Thyroid gland (tissue), 4 donors: ENCODE measurements at regions not wholly inside any gene's neighbourhood (a gene's known extent, or its start where the extent isn't known, plus 50 kb on each side); places are given as distances from the start of the nearest gene placed in this dataset.

Source experiments
- POLR2A ChIP-seq, 2 donors: fragments of 450-650 bp; IDR thresholded peaks; one replicate each; pipeline ENCODE4 v1.6.1; 2017; ENCODE audit warnings: antibody characterized with exemption in 2 of 2, mild to moderate bottlenecking in 2 of 2, moderate library complexity in 1 of 2
- TF ChIP-seq, protein P1 (sequence below), 6 experiments: fragments of 200-600 bp in 3 of 6; fragments of 450-650 bp in 3 of 6; sonication (generic) in 3 of 6; IDR thresholded peaks; one replicate each; pipeline ENCODE4 v1.5.1; 2016 to 2019; ENCODE audit warnings: antibody characterized with exemption in 6 of 6, mild to moderate bottlenecking in 2 of 6, inconsistent platforms in 1 of 6, moderate library complexity in 1 of 6

DNA sequence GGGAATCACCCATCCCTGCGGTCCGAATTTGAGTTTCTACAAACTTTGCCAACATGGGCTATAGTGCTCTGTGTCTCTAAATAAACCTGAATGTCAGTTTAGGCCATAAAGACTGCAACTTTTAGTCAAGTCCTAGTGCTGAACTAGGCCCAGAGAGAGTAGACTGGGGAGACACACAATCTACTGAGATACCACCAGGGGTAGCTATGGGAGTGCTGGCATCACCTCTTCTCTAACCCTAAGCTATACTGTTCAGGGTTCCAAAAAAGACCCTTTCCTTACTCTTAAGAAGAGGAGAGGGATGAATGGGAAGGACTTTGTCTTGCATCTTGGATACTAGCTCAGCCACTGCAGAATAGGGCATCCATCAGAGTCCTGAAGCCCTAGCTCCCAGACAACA, 866.7 kb upstream of the PRMT6 start:
- TF ChIP-seq, protein P1, sequence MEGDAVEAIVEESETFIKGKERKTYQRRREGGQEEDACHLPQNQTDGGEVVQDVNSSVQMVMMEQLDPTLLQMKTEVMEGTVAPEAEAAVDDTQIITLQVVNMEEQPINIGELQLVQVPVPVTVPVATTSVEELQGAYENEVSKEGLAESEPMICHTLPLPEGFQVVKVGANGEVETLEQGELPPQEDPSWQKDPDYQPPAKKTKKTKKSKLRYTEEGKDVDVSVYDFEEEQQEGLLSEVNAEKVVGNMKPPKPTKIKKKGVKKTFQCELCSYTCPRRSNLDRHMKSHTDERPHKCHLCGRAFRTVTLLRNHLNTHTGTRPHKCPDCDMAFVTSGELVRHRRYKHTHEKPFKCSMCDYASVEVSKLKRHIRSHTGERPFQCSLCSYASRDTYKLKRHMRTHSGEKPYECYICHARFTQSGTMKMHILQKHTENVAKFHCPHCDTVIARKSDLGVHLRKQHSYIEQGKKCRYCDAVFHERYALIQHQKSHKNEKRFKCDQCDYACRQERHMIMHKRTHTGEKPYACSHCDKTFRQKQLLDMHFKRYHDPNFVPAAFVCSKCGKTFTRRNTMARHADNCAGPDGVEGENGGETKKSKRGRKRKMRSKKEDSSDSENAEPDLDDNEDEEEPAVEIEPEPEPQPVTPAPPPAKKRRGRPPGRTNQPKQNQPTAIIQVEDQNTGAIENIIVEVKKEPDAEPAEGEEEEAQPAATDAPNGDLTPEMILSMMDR (IDR thresholded peaks at IDR 0.05), result no peak
- no peak for TF ChIP-seq POLR2A (IDR thresholded peaks at IDR 0.05)
